DOHH2 (cell line): ENCODE measurements at regions not wholly inside any gene's neighbourhood (a gene's known extent, or its start where the extent isn't known, plus 50 kb on each side); places are given as distances from the start of the nearest gene placed in this dataset.

Experiments used
- H3F3A ChIP-seq: fragments of 200-600 bp; sonication (generic), shearing (Covaris generic); 2 replicates; pipeline ENCODE4 v1.6.0; 2016; ENCODE audit warnings: antibody characterized with exemption, mild to moderate bottlenecking; ENCODE audit not compliant: control insufficient read depth, insufficient read depth
- H3K27ac ChIP-seq: fragments of 200-600 bp; sonication (generic); 2 replicates; pipeline ENCODE4 v1.5.1; 2014; ENCODE audit warnings: low read depth, mild to moderate bottlenecking, low read length, moderate library complexity
- H3K27me3 ChIP-seq: fragments of 200-600 bp; sonication (generic); 2 replicates; pipeline ENCODE4 v1.6.1; 2014; ENCODE audit warnings: mild to moderate bottlenecking, low read length, mixed read lengths; ENCODE audit not compliant: control insufficient read depth
- H3K36me3 ChIP-seq: fragments of 200-600 bp; sonication (generic); 2 replicates; pipeline ENCODE4 v1.6.1; 2014; ENCODE audit warnings: mild to moderate bottlenecking, low read length, moderate library complexity, mixed read lengths; ENCODE audit not compliant: control insufficient read depth
- H3K4me1 ChIP-seq: fragments of 200-600 bp; sonication (generic); 2 replicates; pipeline ENCODE4 v1.6.1; 2014; ENCODE audit warnings: mild to moderate bottlenecking, low read length, mixed read lengths; ENCODE audit not compliant: control insufficient read depth
- H3K4me2 ChIP-seq: fragments of 200-600 bp; sonication (generic); 2 replicates; pipeline ENCODE4 v1.6.0; 2014; ENCODE audit warnings: mild to moderate bottlenecking, low read length, moderate library complexity
- H3K4me3 ChIP-seq: fragments of 200-600 bp; sonication (generic); 2 replicates; pipeline ENCODE4 v1.5.1; 2014; ENCODE audit warnings: mild to moderate bottlenecking, low read length, mixed read lengths
- H3K79me2 ChIP-seq: fragments of 200-600 bp; sonication (generic); 2 replicates; pipeline ENCODE4 v1.6.1; 2014; ENCODE audit warnings: mild to moderate bottlenecking, low read length, mixed read lengths; ENCODE audit not compliant: control insufficient read depth
- H3K9me2 ChIP-seq: fragments of 200-600 bp; sonication (generic); replicated peaks from 2 replicates; pipeline ENCODE4 v1.6.1; 2014; ENCODE audit warnings: mild to moderate bottlenecking, low read length, mixed read lengths; ENCODE audit not compliant: control insufficient read depth
- H3K9me3 ChIP-seq: fragments of 200-600 bp; sonication (generic); 2 replicates; pipeline ENCODE4 v1.6.1; 2014; ENCODE audit warnings: antibody characterized with exemption, low read length, mixed read lengths; ENCODE audit not compliant: control insufficient read depth, insufficient read depth
- H4K20me1 ChIP-seq: fragments of 200-600 bp; sonication (generic); 2 replicates; pipeline ENCODE4 v1.6.0; 2014; ENCODE audit warnings: low read depth, mild to moderate bottlenecking, antibody characterized with exemption, low read length, moderate library complexity; ENCODE audit not compliant: control insufficient read depth, insufficient read depth
- CTCF ChIP-seq: fragments of 200-600 bp; sonication (generic); IDR thresholded peaks from one replicate; pipeline ENCODE4 v1.5.1; 2014; ENCODE audit warnings: antibody characterized with exemption, mild to moderate bottlenecking, low read depth, low read length; ENCODE audit not compliant: poor library complexity, severe bottlenecking
- EZH2phosphoT487 ChIP-seq: fragments of 200-600 bp; sonication (generic); IDR thresholded peaks from 2 replicates; pipeline ENCODE4 v1.6.1; 2017; ENCODE audit warnings: borderline replicate concordance, mild to moderate bottlenecking, antibody characterized with exemption, low read length, moderate library complexity, mixed read lengths

GRCh38 chr7:18132811-18133210 lies 105.2 kb upstream of the PRPS1L1 start:
- Histone ChIP-seq H3K27ac (no peak overlapping the region), H3K36me3 (no peaks in the 10 kb centered on the region), H3K4me1 (no peaks in the 10 kb centered on the region), H3K4me2 (no peak overlapping the region), H3K9me2 (no peaks in the 10 kb centered on the region), H3K9me3 (no peaks in the 10 kb centered on the region), H3K4me3 (no peak overlapping the region), H4K20me1 (no peaks in the 10 kb centered on the region), H3F3A (no peaks in the 10 kb centered on the region), H3K79me2 (no peaks in the 10 kb centered on the region), H3K27me3 (no peaks in the 10 kb centered on the region)
- TF ChIP-seq CTCF = no peak
- no peak for TF ChIP-seq EZH2phosphoT487

GRCh38 chr7:18133921-18134320 lies 106.3 kb upstream of the PRPS1L1 start:
- no peaks in the 10 kb centered on the region for H3K27me3 ChIP-seq
- no peak overlapping the region for H3K4me3 ChIP-seq
- H3K36me3 ChIP-seq = no peaks in the 10 kb centered on the region
- no peaks in the 10 kb centered on the region for H3K79me2 ChIP-seq
- H3K9me2 ChIP-seq = no peaks in the 10 kb centered on the region
- H3K4me1 ChIP-seq = no peaks in the 10 kb centered on the region
- TF ChIP-seq CTCF (no peak), EZH2phosphoT487 (no peak)
- no peaks in the 10 kb centered on the region for H3F3A ChIP-seq
- H3K27ac ChIP-seq = no peak overlapping the region
- no peaks in the 10 kb centered on the region for H4K20me1 ChIP-seq
- no peaks in the 10 kb centered on the region for H3K9me3 ChIP-seq
- no peak overlapping the region for H3K4me2 ChIP-seq

- H3K27ac ChIP-seq = no peak overlapping the region
- no peaks in the 10 kb centered on the region for H3K79me2 ChIP-seq
- no peaks in the 10 kb centered on the region for H3F3A ChIP-seq
- no peaks in the 10 kb centered on the region for H3K36me3 ChIP-seq
- H3K9me2 ChIP-seq = no peaks in the 10 kb centered on the region; the same call in 1 of the 2 replicates
- no peak overlapping the region for H3K4me2 ChIP-seq
- no peak overlapping the region for H3K4me3 ChIP-seq
- no peaks in the 10 kb centered on the region for H4K20me1 ChIP-seq
- H3K27me3 ChIP-seq = no peaks in the 10 kb centered on the region
- TF ChIP-seq EZH2phosphoT487 (no peak), CTCF (no peak)
- no peaks in the 10 kb centered on the region for H3K9me3 ChIP-seq
- H3K4me1 ChIP-seq = no peaks in the 10 kb centered on the region
These were observed 113.3 kb upstream of the PRPS1L1 start for GRCh38 chr7:18140943-18141342.

GRCh38 chr7:18144166-18144565 lies 116.5 kb upstream of the PRPS1L1 start:
- Histone ChIP-seq H3K79me2 (no peaks in the 10 kb centered on the region), H3K4me3 (no peak overlapping the region), H3K4me1 (no peaks in the 10 kb centered on the region), H3K9me2 (no peaks in the 10 kb centered on the region; the same call in 1 of the 2 replicates), H4K20me1 (no peaks in the 10 kb centered on the region), H3K4me2 (no peak overlapping the region), H3K9me3 (no peaks in the 10 kb centered on the region), H3K27ac (no peak overlapping the region), H3F3A (no peaks in the 10 kb centered on the region), H3K27me3 (no peaks in the 10 kb centered on the region), H3K36me3 (no peaks in the 10 kb centered on the region)
- no peak for TF ChIP-seq CTCF
- no peak for TF ChIP-seq EZH2phosphoT487
